ENCODE measurements at regions not wholly inside any gene's neighbourhood (a gene's known extent, or its start where the extent isn't known, plus 50 kb on each side); places are given as distances from the start of the nearest gene placed in this dataset.

GRCh38 chr10:33794460-33794859, 460.0 kb upstream of the NRP1 start:
- TF ChIP-seq CTCF (IDR thresholded peaks at IDR 0.05) = no peak
- no peak for TF ChIP-seq POLR2A (IDR thresholded peaks at IDR 0.05)
